ENCODE measurements at regions not wholly inside any gene's neighbourhood (a gene's known extent, or its start where the extent isn't known, plus 50 kb on each side); places are given as distances from the start of the nearest gene placed in this dataset.

DNA sequence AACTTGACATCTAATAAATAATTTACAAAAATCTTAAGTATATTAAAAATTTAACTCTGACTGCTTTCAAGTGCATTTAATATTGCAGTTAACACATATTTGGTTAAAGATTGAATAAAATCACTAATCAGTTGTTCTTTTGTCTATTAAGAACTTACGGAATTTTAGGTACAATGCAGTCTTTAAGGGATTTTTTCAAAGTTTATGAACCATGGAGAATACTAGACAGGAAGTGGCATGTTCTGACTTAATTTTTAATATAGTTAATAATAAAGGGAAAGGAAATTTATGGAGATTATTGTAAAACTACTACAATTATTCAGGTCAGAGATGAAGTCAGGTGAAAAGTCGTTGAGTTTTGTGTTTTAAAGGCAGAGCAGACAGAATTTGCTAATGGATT lies 240.9 kb downstream of the CALCRL start:
- TF ChIP-seq ZNF138 (CRISPR knock-in tag; conservative IDR thresholded peaks at IDR 0.05) (no peak), TP53 (CRISPR knock-in tag; IDR thresholded peaks at IDR 0.05) (no peak), CBFB (CRISPR knock-in tag; IDR thresholded peaks at IDR 0.05; ENCODE audit: low read depth) (no peak), CTCF (IDR thresholded peaks at IDR 0.05) (no peak), IRF1 (CRISPR knock-in tag; IDR thresholded peaks at IDR 0.05) (no peak), SMAD3 (CRISPR knock-in tag; IDR thresholded peaks at IDR 0.05; ENCODE audit: borderline replicate concordance) (no peak), ESRRA (CRISPR knock-in tag; IDR thresholded peaks at IDR 0.05; ENCODE audit: borderline replicate concordance) (no peak), OVOL2 (CRISPR knock-in tag; IDR thresholded peaks at IDR 0.05; ENCODE audit: borderline replicate concordance) (no peak), ZNF281 (CRISPR knock-in tag; IDR thresholded peaks at IDR 0.05) (no peak)
- TF ChIP-seq, protein P1, sequence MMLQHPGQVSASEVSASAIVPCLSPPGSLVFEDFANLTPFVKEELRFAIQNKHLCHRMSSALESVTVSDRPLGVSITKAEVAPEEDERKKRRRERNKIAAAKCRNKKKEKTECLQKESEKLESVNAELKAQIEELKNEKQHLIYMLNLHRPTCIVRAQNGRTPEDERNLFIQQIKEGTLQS (CRISPR knock-in tag; conservative IDR thresholded peaks at IDR 0.05): no peak
- TF ChIP-seq, protein P2, sequence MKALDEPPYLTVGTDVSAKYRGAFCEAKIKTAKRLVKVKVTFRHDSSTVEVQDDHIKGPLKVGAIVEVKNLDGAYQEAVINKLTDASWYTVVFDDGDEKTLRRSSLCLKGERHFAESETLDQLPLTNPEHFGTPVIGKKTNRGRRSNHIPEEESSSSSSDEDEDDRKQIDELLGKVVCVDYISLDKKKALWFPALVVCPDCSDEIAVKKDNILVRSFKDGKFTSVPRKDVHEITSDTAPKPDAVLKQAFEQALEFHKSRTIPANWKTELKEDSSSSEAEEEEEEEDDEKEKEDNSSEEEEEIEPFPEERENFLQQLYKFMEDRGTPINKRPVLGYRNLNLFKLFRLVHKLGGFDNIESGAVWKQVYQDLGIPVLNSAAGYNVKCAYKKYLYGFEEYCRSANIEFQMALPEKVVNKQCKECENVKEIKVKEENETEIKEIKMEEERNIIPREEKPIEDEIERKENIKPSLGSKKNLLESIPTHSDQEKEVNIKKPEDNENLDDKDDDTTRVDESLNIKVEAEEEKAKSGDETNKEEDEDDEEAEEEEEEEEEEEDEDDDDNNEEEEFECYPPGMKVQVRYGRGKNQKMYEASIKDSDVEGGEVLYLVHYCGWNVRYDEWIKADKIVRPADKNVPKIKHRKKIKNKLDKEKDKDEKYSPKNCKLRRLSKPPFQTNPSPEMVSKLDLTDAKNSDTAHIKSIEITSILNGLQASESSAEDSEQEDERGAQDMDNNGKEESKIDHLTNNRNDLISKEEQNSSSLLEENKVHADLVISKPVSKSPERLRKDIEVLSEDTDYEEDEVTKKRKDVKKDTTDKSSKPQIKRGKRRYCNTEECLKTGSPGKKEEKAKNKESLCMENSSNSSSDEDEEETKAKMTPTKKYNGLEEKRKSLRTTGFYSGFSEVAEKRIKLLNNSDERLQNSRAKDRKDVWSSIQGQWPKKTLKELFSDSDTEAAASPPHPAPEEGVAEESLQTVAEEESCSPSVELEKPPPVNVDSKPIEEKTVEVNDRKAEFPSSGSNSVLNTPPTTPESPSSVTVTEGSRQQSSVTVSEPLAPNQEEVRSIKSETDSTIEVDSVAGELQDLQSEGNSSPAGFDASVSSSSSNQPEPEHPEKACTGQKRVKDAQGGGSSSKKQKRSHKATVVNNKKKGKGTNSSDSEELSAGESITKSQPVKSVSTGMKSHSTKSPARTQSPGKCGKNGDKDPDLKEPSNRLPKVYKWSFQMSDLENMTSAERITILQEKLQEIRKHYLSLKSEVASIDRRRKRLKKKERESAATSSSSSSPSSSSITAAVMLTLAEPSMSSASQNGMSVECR (CRISPR knock-in tag; IDR thresholded peaks at IDR 0.05; ENCODE audit: borderline replicate concordance): no peak
- TF ChIP-seq, protein P3, sequence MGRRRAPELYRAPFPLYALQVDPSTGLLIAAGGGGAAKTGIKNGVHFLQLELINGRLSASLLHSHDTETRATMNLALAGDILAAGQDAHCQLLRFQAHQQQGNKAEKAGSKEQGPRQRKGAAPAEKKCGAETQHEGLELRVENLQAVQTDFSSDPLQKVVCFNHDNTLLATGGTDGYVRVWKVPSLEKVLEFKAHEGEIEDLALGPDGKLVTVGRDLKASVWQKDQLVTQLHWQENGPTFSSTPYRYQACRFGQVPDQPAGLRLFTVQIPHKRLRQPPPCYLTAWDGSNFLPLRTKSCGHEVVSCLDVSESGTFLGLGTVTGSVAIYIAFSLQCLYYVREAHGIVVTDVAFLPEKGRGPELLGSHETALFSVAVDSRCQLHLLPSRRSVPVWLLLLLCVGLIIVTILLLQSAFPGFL (CRISPR knock-in tag; IDR thresholded peaks at IDR 0.05; ENCODE audit: borderline replicate concordance): no peak
